ENCODE measurements at regions not wholly inside any gene's neighbourhood (a gene's known extent, or its start where the extent isn't known, plus 50 kb on each side); places are given as distances from the start of the nearest gene placed in this dataset.
"Not testable (repeated sequence)": the region's sequence is repeated elsewhere in the genome, so short reads cannot be mapped to it uniquely, and the experiment has no call there.

DNA sequence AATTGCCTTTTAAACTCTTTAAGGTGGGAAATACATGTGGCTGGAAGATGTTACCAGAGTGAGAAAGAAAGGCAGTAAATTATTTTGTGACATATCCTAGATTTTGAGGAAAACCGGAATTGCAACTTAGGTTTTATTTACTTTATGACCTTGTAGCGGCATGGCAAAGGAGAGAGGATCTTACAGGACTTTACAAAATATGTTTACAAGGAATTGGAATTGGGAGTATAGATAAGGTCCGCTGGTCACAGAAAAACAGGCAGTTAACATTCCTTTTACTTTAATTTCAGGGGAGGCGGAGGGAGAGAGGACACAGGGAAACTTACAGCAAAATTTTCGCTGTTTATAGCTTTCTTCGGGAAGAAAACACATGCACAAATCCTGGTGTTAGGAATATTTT lies 784.2 kb upstream of the AGA start:
- not testable (repeated sequence) for H3K4ac ChIP-seq (ENCODE audit: low read depth in 1 of 2, low read length in 2 of 2); DNase-seq
- WGBS: 28% methylated on average over 3 of the region's 6 CpGs

DNA sequence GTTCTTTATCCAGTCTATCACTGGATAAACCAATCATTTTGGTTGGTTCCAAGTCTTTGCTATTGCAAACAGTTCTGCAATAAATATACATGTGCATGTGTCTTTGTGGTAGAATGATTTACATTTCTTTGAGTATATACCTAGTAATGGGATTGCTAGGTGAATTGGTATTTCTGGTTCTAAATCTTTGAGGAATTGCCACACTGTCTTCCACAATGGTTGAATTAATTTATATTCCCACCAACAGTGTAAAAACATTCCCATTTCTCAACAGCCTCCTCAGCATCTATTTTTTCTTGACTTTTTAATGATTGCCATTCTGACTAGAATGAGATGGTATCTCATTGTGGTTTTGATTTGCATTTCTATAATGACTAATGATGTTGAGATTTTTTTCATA lies 791.7 kb upstream of the AGA start:
- peaks cover 23% of the 10 kb centered on the region for H3K9me3 ChIP-seq (ENCODE audit: control insufficient read depth, low read length)
- no peaks in the 10 kb centered on the region for H3K27me3 ChIP-seq (ENCODE audit: control insufficient read depth in 1 of 2, insufficient read depth in 1 of 2, low read length in 2 of 2)
- H3K14ac ChIP-seq (ENCODE audit: low read length in 2 of 2): no peak overlapping the region
- H3K4ac ChIP-seq (ENCODE audit: low read depth in 1 of 2, low read length in 2 of 2): no peak overlapping the region
- H3K36me3 ChIP-seq (ENCODE audit: control insufficient read depth in 1 of 2, insufficient read depth in 2 of 2, low read depth in 1 of 2, low read length in 2 of 2): no peaks in the 10 kb centered on the region
- no peak overlapping the region for H3K9ac ChIP-seq (ENCODE audit: low read length)
- H3K23ac ChIP-seq (ENCODE audit: low read length in 2 of 2): no peak overlapping the region
- H4K8ac ChIP-seq (ENCODE audit: low read length): no peak overlapping the region
- no peak overlapping the region for H2AFZ ChIP-seq (ENCODE audit: low read depth, low read length)
- no peak overlapping the region for H2AK5ac ChIP-seq (ENCODE audit: low read length, severe bottlenecking)
- H3K79me1 ChIP-seq (replicated peaks; ENCODE audit: low read length, poor library complexity, severe bottlenecking): no peaks in the 10 kb centered on the region
- no peak overlapping the region for H3K27ac ChIP-seq (ENCODE audit: low read length, poor library complexity, severe bottlenecking)
- H2BK15ac ChIP-seq (ENCODE audit: low read depth, poor library complexity, severe bottlenecking): no peak overlapping the region
- H3K4me1 ChIP-seq (ENCODE audit: control insufficient read depth, insufficient read depth, low read depth, low read length): no peaks in the 10 kb centered on the region
- no peak overlapping the region for H3K4me3 ChIP-seq (ENCODE audit: insufficient read depth in 1 of 2, low read depth in 1 of 2, low read length in 2 of 2)
- H3K18ac ChIP-seq (ENCODE audit: low read depth in 1 of 2, low read length in 2 of 2): no peak overlapping the region
- H2BK5ac ChIP-seq (ENCODE audit: low read depth, low read length, poor library complexity, severe bottlenecking): no peak overlapping the region
- H2BK120ac ChIP-seq (ENCODE audit: low read depth, low read length): no peak overlapping the region
- no peak overlapping the region for H3K4me2 ChIP-seq (ENCODE audit: low read length, poor library complexity, severe bottlenecking)
- H4K91ac ChIP-seq (ENCODE audit: low read length): no peak overlapping the region
- no peak overlapping the region for H2BK12ac ChIP-seq (ENCODE audit: low read length in 2 of 2)
- DNase-seq: no peak

More for the DNA sequence above, 784.2 kb upstream of the AGA start:
- H3K23ac ChIP-seq (ENCODE audit: low read length in 2 of 2); H3K27ac ChIP-seq (ENCODE audit: low read length, poor library complexity, severe bottlenecking); H3K79me1 ChIP-seq (replicated peaks; ENCODE audit: low read length, poor library complexity, severe bottlenecking); H4K91ac ChIP-seq (ENCODE audit: low read length); H2BK12ac ChIP-seq (ENCODE audit: low read length in 2 of 2); H2AK5ac ChIP-seq (ENCODE audit: low read length, severe bottlenecking); H2BK5ac ChIP-seq (ENCODE audit: low read depth, low read length, poor library complexity, severe bottlenecking); H3K4me3 ChIP-seq (ENCODE audit: insufficient read depth in 1 of 2, low read depth in 1 of 2, low read length in 2 of 2); H3K4me2 ChIP-seq (ENCODE audit: low read length, poor library complexity, severe bottlenecking); H3K9ac ChIP-seq (ENCODE audit: low read length); H3K36me3 ChIP-seq (ENCODE audit: control insufficient read depth in 1 of 2, insufficient read depth in 2 of 2, low read depth in 1 of 2, low read length in 2 of 2); H3K18ac ChIP-seq (ENCODE audit: low read depth in 1 of 2, low read length in 2 of 2); H4K8ac ChIP-seq (ENCODE audit: low read length); H3K4me1 ChIP-seq (ENCODE audit: control insufficient read depth, insufficient read depth, low read depth, low read length); H3K27me3 ChIP-seq (ENCODE audit: control insufficient read depth in 1 of 2, insufficient read depth in 1 of 2, low read length in 2 of 2); H2BK15ac ChIP-seq (ENCODE audit: low read depth, poor library complexity, severe bottlenecking); H2BK120ac ChIP-seq (ENCODE audit: low read depth, low read length); H3K14ac ChIP-seq (ENCODE audit: low read length in 2 of 2); H2AFZ ChIP-seq (ENCODE audit: low read depth, low read length): not testable (repeated sequence)
- H3K9me3 ChIP-seq (ENCODE audit: control insufficient read depth, low read length): peaks cover 10% of the 10 kb centered on the region

DNA sequence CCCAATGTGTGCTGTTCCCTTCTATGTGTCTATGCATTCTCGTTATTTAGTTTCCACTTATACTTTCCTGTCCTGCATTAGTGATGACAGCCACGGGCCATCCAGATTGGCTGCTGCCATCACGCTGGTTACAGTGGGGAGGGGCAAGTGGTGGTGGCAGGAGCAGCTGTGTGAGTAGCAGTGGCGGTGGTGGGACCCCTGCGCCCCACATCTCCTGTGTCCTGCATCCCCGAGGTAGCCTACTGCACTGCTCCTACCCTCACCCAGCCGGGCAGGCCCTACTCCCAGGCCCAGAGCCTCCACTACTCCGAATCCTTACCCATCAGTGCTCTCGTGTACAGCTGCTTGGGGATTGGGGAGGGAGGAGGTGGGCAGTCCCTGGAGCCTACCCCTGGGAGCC lies 798.7 kb upstream of the AGA start:
- Histone ChIP-seq H2AFZ (ENCODE audit: low read depth, low read length) (no peak overlapping the region), H3K79me1 (replicated peaks; ENCODE audit: low read length, poor library complexity, severe bottlenecking) (no peaks in the 10 kb centered on the region), H3K9me3 (ENCODE audit: control insufficient read depth, low read length) (peaks cover 26% of the 10 kb centered on the region), H3K14ac (ENCODE audit: low read length in 2 of 2) (no peak overlapping the region), H3K4me3 (ENCODE audit: insufficient read depth in 1 of 2, low read depth in 1 of 2, low read length in 2 of 2) (no peak overlapping the region), H3K18ac (ENCODE audit: low read depth in 1 of 2, low read length in 2 of 2) (no peak overlapping the region), H2BK12ac (ENCODE audit: low read length in 2 of 2) (no peak overlapping the region), H3K4me2 (ENCODE audit: low read length, poor library complexity, severe bottlenecking) (no peak overlapping the region), H4K91ac (ENCODE audit: low read length) (no peak overlapping the region), H2BK120ac (ENCODE audit: low read depth, low read length) (no peak overlapping the region), H3K36me3 (ENCODE audit: control insufficient read depth in 1 of 2, insufficient read depth in 2 of 2, low read depth in 1 of 2, low read length in 2 of 2) (no peaks in the 10 kb centered on the region), H2AK5ac (ENCODE audit: low read length, severe bottlenecking) (no peak overlapping the region), H3K27me3 (ENCODE audit: control insufficient read depth in 1 of 2, insufficient read depth in 1 of 2, low read length in 2 of 2) (no peaks in the 10 kb centered on the region), H3K27ac (ENCODE audit: low read length, poor library complexity, severe bottlenecking) (no peak overlapping the region), H3K4me1 (ENCODE audit: control insufficient read depth, insufficient read depth, low read depth, low read length) (no peaks in the 10 kb centered on the region), H3K23ac (ENCODE audit: low read length in 2 of 2) (no peak overlapping the region), H3K4ac (ENCODE audit: low read depth in 1 of 2, low read length in 2 of 2) (no peak overlapping the region), H4K8ac (ENCODE audit: low read length) (no peak overlapping the region), H3K9ac (ENCODE audit: low read length) (no peak overlapping the region), H2BK5ac (ENCODE audit: low read depth, low read length, poor library complexity, severe bottlenecking) (no peak overlapping the region), H2BK15ac (ENCODE audit: low read depth, poor library complexity, severe bottlenecking) (no peak overlapping the region)
- DNase-seq: no peak
- 81% methylated on average over 3 of the region's 9 CpGs for WGBS

DNA sequence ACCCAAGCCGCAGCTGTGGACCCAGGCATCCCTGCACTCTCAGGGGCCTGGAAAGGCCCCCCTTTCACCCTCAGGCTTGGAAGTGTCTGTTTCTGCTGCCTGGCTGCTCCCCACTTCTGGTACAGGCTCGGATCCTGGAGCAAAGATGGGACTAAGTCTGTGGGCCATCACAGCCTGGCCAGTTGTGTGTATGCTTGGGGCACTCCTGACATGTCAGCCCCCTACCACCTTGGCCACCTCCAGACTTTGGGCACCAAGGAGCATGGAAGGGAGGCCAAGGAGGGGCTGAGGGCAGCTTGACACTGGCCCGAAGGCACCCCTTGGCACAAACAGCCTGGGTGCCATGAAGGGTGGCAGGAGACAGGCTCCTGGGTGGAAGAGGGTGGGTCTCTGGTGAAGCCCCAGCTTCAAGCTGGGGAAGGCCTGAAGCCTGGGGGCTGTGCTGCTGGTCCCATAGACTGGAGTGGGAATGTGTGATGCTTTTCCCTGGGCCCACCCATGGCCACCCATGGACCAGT lies 799.4 kb upstream of the AGA start:
- Histone ChIP-seq H3K27ac (ENCODE audit: low read length, poor library complexity, severe bottlenecking) (no peak overlapping the region), H2AFZ (ENCODE audit: low read depth, low read length) (no peak overlapping the region), H3K4ac (ENCODE audit: low read depth in 1 of 2, low read length in 2 of 2) (no peak overlapping the region), H3K9ac (ENCODE audit: low read length) (no peak overlapping the region), H2AK5ac (ENCODE audit: low read length, severe bottlenecking) (no peak overlapping the region), H3K4me1 (ENCODE audit: control insufficient read depth, insufficient read depth, low read depth, low read length) (no peaks in the 10 kb centered on the region), H3K36me3 (ENCODE audit: control insufficient read depth in 1 of 2, insufficient read depth in 2 of 2, low read depth in 1 of 2, low read length in 2 of 2) (no peaks in the 10 kb centered on the region), H4K91ac (ENCODE audit: low read length) (no peak overlapping the region), H3K4me2 (ENCODE audit: low read length, poor library complexity, severe bottlenecking) (no peak overlapping the region), H3K4me3 (ENCODE audit: insufficient read depth in 1 of 2, low read depth in 1 of 2, low read length in 2 of 2) (no peak overlapping the region), H2BK12ac (ENCODE audit: low read length in 2 of 2) (no peak overlapping the region), H3K23ac (ENCODE audit: low read length in 2 of 2) (no peak overlapping the region), H3K79me1 (replicated peaks; ENCODE audit: low read length, poor library complexity, severe bottlenecking) (no peaks in the 10 kb centered on the region), H4K8ac (ENCODE audit: low read length) (no peak overlapping the region), H2BK15ac (ENCODE audit: low read depth, poor library complexity, severe bottlenecking) (no peak overlapping the region), H3K27me3 (ENCODE audit: control insufficient read depth in 1 of 2, insufficient read depth in 1 of 2, low read length in 2 of 2) (no peaks in the 10 kb centered on the region), H2BK120ac (ENCODE audit: low read depth, low read length) (no peak overlapping the region), H3K14ac (ENCODE audit: low read length in 2 of 2) (no peak overlapping the region), H3K9me3 (ENCODE audit: control insufficient read depth, low read length) (peaks cover 26% of the 10 kb centered on the region), H3K18ac (ENCODE audit: low read depth in 1 of 2, low read length in 2 of 2) (no peak overlapping the region), H2BK5ac (ENCODE audit: low read depth, low read length, poor library complexity, severe bottlenecking) (no peak overlapping the region)
- no peak for DNase-seq
- WGBS: 68% methylated on average over 3 of the region's 3 CpGs

All from mesenchymal stem cell (in vitro differentiated cells and primary cell).